ENCODE measurements at regions not wholly inside any gene's neighbourhood (a gene's known extent, or its start where the extent isn't known, plus 50 kb on each side); places are given as distances from the start of the nearest gene placed in this dataset.

DNA sequence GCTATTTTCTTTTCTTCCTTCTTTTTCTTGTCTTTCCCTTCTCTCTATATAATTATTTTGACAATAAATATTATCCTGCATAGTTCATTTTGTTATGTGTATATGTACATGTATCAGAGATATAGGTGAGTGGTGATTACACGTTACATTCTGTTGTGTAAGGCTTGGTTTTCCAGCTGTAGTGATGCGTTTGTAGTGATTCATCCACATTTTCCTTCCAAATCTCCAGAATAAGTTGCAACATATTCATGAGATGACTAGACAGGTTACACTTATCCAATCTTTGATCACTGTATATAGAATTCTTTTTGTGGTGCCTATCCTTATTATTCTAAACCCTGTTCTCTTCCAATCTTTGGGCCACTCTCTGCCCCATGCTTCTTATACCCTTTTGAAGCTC, 540.2 kb downstream of the GBA3 start:
- Mint-ChIP-seq H3K27me3 (no peaks in the 10 kb centered on the region), H3K36me3 (ENCODE audit: insufficient read depth) (no peaks in the 10 kb centered on the region), H3K9me3 (ENCODE audit: low read depth) (no peaks in the 10 kb centered on the region), H3K27ac (no peak overlapping the region), H3K4me1 (ENCODE audit: low read depth) (no peaks in the 10 kb centered on the region), H3K4me3 (ENCODE audit: low read depth) (no peak overlapping the region)
- DNase-seq (ENCODE audit: low spot score, unreplicated experiment): no peak
- TF ChIP-seq CTCF (IDR thresholded peaks at IDR 0.05; ENCODE audit: unreplicated experiment): no peak

GRCh38 chr4:23225564-23225963, 532.8 kb downstream of the GBA3 start:
- H3K4me3 Mint-ChIP-seq (ENCODE audit: low read depth): no peak overlapping the region
- no peaks in the 10 kb centered on the region for H3K36me3 Mint-ChIP-seq (ENCODE audit: insufficient read depth)
- no peak for DNase-seq (ENCODE audit: low spot score, unreplicated experiment)
- no peaks in the 10 kb centered on the region for H3K4me1 Mint-ChIP-seq (ENCODE audit: low read depth)
- no peak for TF ChIP-seq CTCF (IDR thresholded peaks at IDR 0.05; ENCODE audit: unreplicated experiment)
- no peak overlapping the region for H3K27ac Mint-ChIP-seq
- H3K27me3 Mint-ChIP-seq: no peaks in the 10 kb centered on the region
- no peaks in the 10 kb centered on the region for H3K9me3 Mint-ChIP-seq (ENCODE audit: low read depth)

GRCh38 chr4:23224684-23225420, 532.1 kb downstream of the GBA3 start:
- Mint-ChIP-seq H3K36me3 (ENCODE audit: insufficient read depth) (no peaks in the 10 kb centered on the region), H3K9me3 (ENCODE audit: low read depth) (no peaks in the 10 kb centered on the region), H3K4me3 (ENCODE audit: low read depth) (no peak overlapping the region), H3K4me1 (ENCODE audit: low read depth) (no peaks in the 10 kb centered on the region), H3K27me3 (no peaks in the 10 kb centered on the region), H3K27ac (no peak overlapping the region)
- DNase-seq (ENCODE audit: low spot score, unreplicated experiment): no peak
- no peak for TF ChIP-seq CTCF (IDR thresholded peaks at IDR 0.05; ENCODE audit: unreplicated experiment)

DNA sequence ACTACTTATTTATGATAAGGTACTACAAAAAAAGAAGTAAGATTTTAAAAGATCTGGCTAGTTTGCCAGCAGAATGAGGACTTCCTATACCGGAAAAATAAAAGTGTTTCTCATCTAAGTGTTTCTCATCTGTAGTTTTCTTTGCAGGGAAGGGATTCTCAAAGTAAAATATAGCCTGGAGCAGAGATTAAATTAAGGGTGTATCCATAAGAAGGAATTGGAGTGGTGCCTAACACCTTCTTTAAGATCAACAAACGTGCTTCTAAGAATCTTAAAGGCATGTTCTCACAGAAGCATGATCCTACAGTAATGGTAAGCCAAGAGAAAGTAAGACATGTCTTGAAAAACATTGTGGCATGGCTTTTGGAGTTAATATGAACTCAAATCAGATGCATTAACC, 528.2 kb downstream of the GBA3 start:
- DNase-seq (ENCODE audit: low spot score, unreplicated experiment): no peak
- H3K27me3 Mint-ChIP-seq: no peaks in the 10 kb centered on the region

GRCh38 chr4:23219779-23220408, 527.2 kb downstream of the GBA3 start:
- Mint-ChIP-seq H3K27me3 (no peaks in the 10 kb centered on the region), H3K27ac (no peak overlapping the region), H3K9me3 (ENCODE audit: low read depth) (no peaks in the 10 kb centered on the region)

More for the DNA sequence above, 528.2 kb downstream of the GBA3 start:
- H3K27ac Mint-ChIP-seq: no peak overlapping the region
- H3K9me3 Mint-ChIP-seq (ENCODE audit: low read depth): no peaks in the 10 kb centered on the region
- H3K4me3 Mint-ChIP-seq (ENCODE audit: low read depth): no peak overlapping the region
- no peaks in the 10 kb centered on the region for H3K4me1 Mint-ChIP-seq (ENCODE audit: low read depth)
- no peak for TF ChIP-seq CTCF (IDR thresholded peaks at IDR 0.05; ENCODE audit: unreplicated experiment)
- H3K36me3 Mint-ChIP-seq (ENCODE audit: insufficient read depth): no peaks in the 10 kb centered on the region

More at GRCh38 chr4:23219779-23220408, 527.2 kb downstream of the GBA3 start:
- no peak overlapping the region for H3K4me3 Mint-ChIP-seq (ENCODE audit: low read depth)
- no peaks in the 10 kb centered on the region for H3K4me1 Mint-ChIP-seq (ENCODE audit: low read depth)
- no peaks in the 10 kb centered on the region for H3K36me3 Mint-ChIP-seq (ENCODE audit: insufficient read depth)
- no peak for DNase-seq (ENCODE audit: low spot score, unreplicated experiment)
- no peak for TF ChIP-seq CTCF (IDR thresholded peaks at IDR 0.05; ENCODE audit: unreplicated experiment)

Data from progenitor cell of endocrine pancreas (in vitro differentiated cells).